ENCODE measurements at regions not wholly inside any gene's neighbourhood (a gene's known extent, or its start where the extent isn't known, plus 50 kb on each side); places are given as distances from the start of the nearest gene placed in this dataset.

DNA sequence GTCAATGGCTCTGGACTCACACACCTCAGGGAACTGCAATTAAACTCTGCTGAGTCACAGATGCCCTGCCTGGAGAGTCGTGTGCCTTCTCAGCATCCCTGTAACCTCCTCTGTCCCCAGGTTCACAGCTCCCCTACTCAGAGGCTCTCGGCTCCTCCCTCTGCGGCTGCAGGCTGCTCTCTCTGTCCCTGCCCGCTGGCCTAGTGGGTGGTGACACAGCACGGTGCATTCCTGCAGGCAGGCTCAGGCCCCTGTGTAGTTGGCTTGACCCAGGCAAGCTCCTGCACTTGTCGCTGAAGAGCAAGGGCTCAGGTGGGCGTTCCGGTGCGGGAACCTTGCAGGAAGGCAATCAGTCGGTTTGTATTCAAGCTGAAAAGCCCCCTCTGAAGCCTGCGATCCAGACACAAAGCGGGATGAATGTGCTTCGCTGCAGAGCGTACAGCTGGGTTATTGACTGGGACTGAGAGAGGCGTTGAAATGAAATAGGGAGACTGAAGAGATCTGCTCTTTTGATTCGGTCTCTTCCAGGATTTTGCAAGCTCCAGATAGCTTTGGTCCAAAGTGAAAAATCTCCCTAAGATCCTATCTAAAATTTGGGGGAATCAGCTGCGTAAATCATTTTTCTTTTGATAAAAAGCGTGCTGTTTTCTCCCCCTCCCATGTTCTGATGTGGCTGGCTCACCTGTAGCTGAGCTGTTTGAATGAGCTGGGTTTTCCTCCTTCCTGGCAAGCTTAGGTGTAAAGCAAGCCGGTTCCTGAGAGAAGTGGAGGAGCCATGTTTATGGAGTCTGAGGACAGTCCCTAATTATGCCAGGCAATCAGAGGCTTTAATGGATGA lies 208.7 kb upstream of the PHYHIPL start:
- no peak for TF ChIP-seq CTCF (IDR thresholded peaks at IDR 0.05)
- TF ChIP-seq POLR2AphosphoS5 (IDR thresholded peaks at IDR 0.05): no peak
